CD14-positive monocyte (primary cell): ENCODE measurements at regions not wholly inside any gene's neighbourhood (a gene's known extent, or its start where the extent isn't known, plus 50 kb on each side); places are given as distances from the start of the nearest gene placed in this dataset.

ENCODE experiments used
- DNase-seq, 3 donors: peaks; one replicate each; pipeline ENCODE4 v3.0.0-alpha.2; 2011 to 2022
- H2AFZ ChIP-seq: 2 replicates; pipeline ENCODE4 v1.6.0; 2012; ENCODE audit warnings: mild to moderate bottlenecking, low read depth, low read length, inconsistent platforms; ENCODE audit not compliant: insufficient read depth, poor library complexity, severe bottlenecking
- H3K27ac ChIP-seq, 2 donors: 1 replicate in 1 of 2; 2 replicates in 1 of 2; pipeline ENCODE4 v1.5.1; 2012 to 2013; ENCODE audit warnings: low read length in 2 of 2, control low read depth in 1 of 2, inconsistent platforms in 1 of 2, low read depth in 1 of 2, mild to moderate bottlenecking in 1 of 2
- H3K27me3 ChIP-seq, 2 donors: one replicate each; pipeline versions ENCODE4 v1.6.0 to v1.6.1; 2011 to 2013; ENCODE audit warnings: low read length in 2 of 2; ENCODE audit not compliant: control insufficient read depth in 2 of 2, insufficient read depth in 2 of 2
- H3K36me3 ChIP-seq, 2 donors: replicated peaks in 1 of 2; 1 replicate in 1 of 2; 2 replicates in 1 of 2; pipeline versions ENCODE4 v1.5.1 to v1.6.1; 2012 to 2013; ENCODE audit warnings: low read length in 2 of 2, control low read depth in 1 of 2, inconsistent platforms in 1 of 2, mild to moderate bottlenecking in 1 of 2; ENCODE audit not compliant: insufficient read depth in 2 of 2, control insufficient read depth in 1 of 2
- H3K4me1 ChIP-seq, 2 donors: 1 replicate in 1 of 2; 2 replicates in 1 of 2; pipeline versions ENCODE4 v1.5.1 to v1.6.1; 2012 to 2013; ENCODE audit warnings: low read length in 2 of 2, control low read depth in 1 of 2, inconsistent platforms in 1 of 2, mild to moderate bottlenecking in 1 of 2, moderate library complexity in 1 of 2; ENCODE audit not compliant: insufficient read depth in 2 of 2, control insufficient read depth in 1 of 2
- H3K4me2 ChIP-seq: replicated peaks from 2 replicates; pipeline ENCODE3; 2012; ENCODE audit warnings: low read length, moderate library complexity, mild to moderate bottlenecking; ENCODE audit not compliant: poor library complexity, severe bottlenecking; ENCODE audit errors: extremely low read depth
- H3K4me3 ChIP-seq, 3 experiments: fragments of 200-600 bp in 1 of 3; sonication (generic) in 1 of 3; replicated peaks in 1 of 3; 1 replicate in 2 of 3; 2 replicates in 1 of 3; pipeline ENCODE4 v1.5.1; 2011 to 2013; ENCODE audit warnings: low read length in 3 of 3, mild to moderate bottlenecking in 3 of 3, control low read depth in 2 of 3, low read depth in 2 of 3, inconsistent platforms in 1 of 3, moderate library complexity in 1 of 3
- H3K79me2 ChIP-seq: 2 replicates; pipeline ENCODE4 v1.6.0; 2012; ENCODE audit warnings: mild to moderate bottlenecking, control low read depth, inconsistent platforms, low read length, moderate library complexity; ENCODE audit not compliant: insufficient read depth
- H3K9ac ChIP-seq: 2 replicates; pipeline ENCODE4 v1.6.0; 2017; ENCODE audit warnings: low read length, mild to moderate bottlenecking; ENCODE audit not compliant: insufficient read depth, poor library complexity, severe bottlenecking
- H3K9me3 ChIP-seq, 2 donors: replicated peaks in 1 of 2; 1 replicate in 1 of 2; 2 replicates in 1 of 2; pipeline versions ENCODE4 v1.5.1 to v1.6.1; 2012 to 2013; ENCODE audit warnings: low read length in 2 of 2, control low read depth in 1 of 2; ENCODE audit not compliant: control insufficient read depth in 1 of 2, insufficient read depth in 1 of 2
- H4K20me1 ChIP-seq: 2 replicates; pipeline ENCODE4 v1.6.0; 2012; ENCODE audit warnings: mild to moderate bottlenecking, low read length, control low read depth, moderate library complexity; ENCODE audit not compliant: insufficient read depth
- H3K27ac Mint-ChIP-seq, 7 donors: one replicate each; pipeline ENCODE4 v1.8.0; 2020; ENCODE audit warnings: mild to moderate bottlenecking in 7 of 7, mixed read lengths in 7 of 7, moderate library complexity in 6 of 7, inconsistent platforms in 2 of 7
- H3K27me3 Mint-ChIP-seq, 3 donors: one replicate each; pipeline ENCODE4 v1.8.0; 2021 to 2022; ENCODE audit warnings: low read depth in 3 of 3, mild to moderate bottlenecking in 3 of 3, mixed read lengths in 3 of 3, moderate library complexity in 3 of 3, inconsistent platforms in 1 of 3
- H3K36me3 Mint-ChIP-seq, 2 donors: one replicate each; pipeline ENCODE4 v1.8.0; 2020; ENCODE audit warnings: mixed read lengths in 2 of 2, inconsistent platforms in 1 of 2, mild to moderate bottlenecking in 1 of 2
- H3K4me1 Mint-ChIP-seq: one replicate; pipeline ENCODE4 v1.8.0; 2020; ENCODE audit warnings: mild to moderate bottlenecking, mixed read lengths
- H3K4me3 Mint-ChIP-seq, 2 donors: one replicate each; pipeline ENCODE4 v1.8.0; 2020; ENCODE audit warnings: mild to moderate bottlenecking in 2 of 2, mixed read lengths in 2 of 2, moderate library complexity in 1 of 2
- H3K9me3 Mint-ChIP-seq, 7 donors: one replicate each; pipeline ENCODE4 v1.8.0; 2020 to 2022; ENCODE audit warnings: mixed read lengths in 7 of 7, mild to moderate bottlenecking in 6 of 7, moderate library complexity in 6 of 7, inconsistent platforms in 2 of 7
- CTCF ChIP-seq: fragments of 200-600 bp; IDR thresholded peaks from one replicate; pipeline ENCODE4 v1.8.0; 2022; ENCODE audit warnings: antibody characterized with exemption, mild to moderate bottlenecking
- WGBS: methylation state at CpG from one replicate; pipeline ENCODE4 v1.1.5; 2013; ENCODE audit warnings: missing lambda C conversion rate; ENCODE audit not compliant: insufficient coverage; 5-methylcytosine and 5-hydroxymethylcytosine counted together
- intact Hi-C, 2 donors: fragments of 100-400 bp; cut with micrococcal nuclease; formaldehyde crosslinking; loops; one replicate each; pipeline versions ENCODE4 v1.15.0 to v1.15.1; 2023

DNA sequence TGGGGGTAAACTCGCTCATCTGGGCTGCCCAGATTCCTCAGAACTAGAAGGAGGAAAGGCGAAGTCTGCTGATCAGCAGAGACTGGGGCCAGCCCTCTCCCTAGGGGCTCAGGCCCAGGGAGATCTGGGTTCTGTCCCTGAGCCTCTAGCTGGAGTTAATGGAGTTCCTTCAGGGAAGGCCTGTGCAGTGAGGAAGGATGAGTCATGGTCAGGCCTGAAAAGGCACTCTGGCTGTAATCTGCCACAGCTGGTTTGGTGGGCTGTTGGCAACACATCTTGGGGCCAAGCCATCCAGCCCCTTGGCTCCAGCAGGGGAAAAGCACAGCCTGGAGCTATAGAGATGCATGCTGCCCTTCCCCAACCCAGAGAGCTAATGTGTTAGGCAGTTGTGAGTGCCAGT lies 459.6 kb downstream of the PRELID2 start:
- Histone ChIP-seq H3K36me3 (no peaks in the 10 kb centered on the region), H3K9ac (no peak overlapping the region), H3K4me2 (no peak overlapping the region), H2AFZ (no peak overlapping the region), H3K79me2 (no peaks in the 10 kb centered on the region), H3K9me3 (peaks cover 27 to 50% of the 10 kb centered on the region in 2 donors), H4K20me1 (no peaks in the 10 kb centered on the region), H3K4me1 (no peaks in the 10 kb centered on the region), H3K27ac (no peak overlapping the region), H3K27me3 (no peaks in the 10 kb centered on the region), H3K4me3 (no peak overlapping the region)
- Mint-ChIP-seq H3K36me3 (no peaks in the 10 kb centered on the region), H3K4me1 (no peaks in the 10 kb centered on the region), H3K4me3 (no peak overlapping the region), H3K9me3 (peaks cover 24 to 38% (median 29%) of the 10 kb centered on the region in 7 donors), H3K27me3 (peaks cover 0 to 3% (median 0%) of the 10 kb centered on the region in 3 donors), H3K27ac (no peak overlapping the region)
- intact Hi-C loops, result no loop called here
- no peak for DNase-seq
- 83% methylated on average over 1 of the region's 2 CpGs for WGBS
- no peak for TF ChIP-seq CTCF

DNA sequence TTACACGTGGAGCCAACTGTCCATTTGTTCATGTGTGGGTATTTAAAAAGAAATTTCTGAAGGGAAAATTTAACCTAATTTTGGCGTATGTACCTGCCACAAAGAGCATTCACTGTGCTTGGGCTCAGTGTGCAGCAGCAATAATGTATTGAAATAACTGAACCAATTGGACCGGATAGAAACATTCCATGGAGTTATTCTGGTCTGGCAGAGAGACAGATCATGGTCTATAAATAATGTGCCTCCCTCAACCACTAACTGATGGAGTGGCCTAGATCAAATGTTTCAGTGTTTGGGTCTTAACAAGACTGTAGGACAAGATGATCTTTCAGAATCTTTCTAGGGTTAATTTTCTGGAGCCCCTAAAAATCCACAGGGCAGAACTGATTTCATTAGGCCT lies 469.7 kb downstream of the PRELID2 start:
- Mint-ChIP-seq H3K27me3 (peaks cover 0 to 1% (median 0%) of the 10 kb centered on the region in 3 donors), H3K27ac (no peak overlapping the region), H3K9me3 (peaks cover 0 to 5% (median 3%) of the 10 kb centered on the region in 7 donors), H3K4me1 (no peaks in the 10 kb centered on the region), H3K4me3 (no peak overlapping the region), H3K36me3 (no peaks in the 10 kb centered on the region)
- Histone ChIP-seq H4K20me1 (no peaks in the 10 kb centered on the region), H3K27ac (no peak overlapping the region), H3K4me2 (no peak overlapping the region), H3K4me1 (no peaks in the 10 kb centered on the region), H3K79me2 (no peaks in the 10 kb centered on the region), H3K36me3 (no peaks in the 10 kb centered on the region), H3K9ac (no peak overlapping the region), H3K27me3 (no peaks in the 10 kb centered on the region), H3K9me3 (peaks cover 0 to 12% of the 10 kb centered on the region in 2 donors), H3K4me3 (no peak overlapping the region), H2AFZ (no peak overlapping the region)
- no peak for DNase-seq
- WGBS, result 86% methylated on average over 1 of the region's 3 CpGs
- TF ChIP-seq CTCF, result no peak
- intact Hi-C loops, result no loop called here
